ENCODE measurements at regions not wholly inside any gene's neighbourhood (a gene's known extent, or its start where the extent isn't known, plus 50 kb on each side); places are given as distances from the start of the nearest gene placed in this dataset.

DNA sequence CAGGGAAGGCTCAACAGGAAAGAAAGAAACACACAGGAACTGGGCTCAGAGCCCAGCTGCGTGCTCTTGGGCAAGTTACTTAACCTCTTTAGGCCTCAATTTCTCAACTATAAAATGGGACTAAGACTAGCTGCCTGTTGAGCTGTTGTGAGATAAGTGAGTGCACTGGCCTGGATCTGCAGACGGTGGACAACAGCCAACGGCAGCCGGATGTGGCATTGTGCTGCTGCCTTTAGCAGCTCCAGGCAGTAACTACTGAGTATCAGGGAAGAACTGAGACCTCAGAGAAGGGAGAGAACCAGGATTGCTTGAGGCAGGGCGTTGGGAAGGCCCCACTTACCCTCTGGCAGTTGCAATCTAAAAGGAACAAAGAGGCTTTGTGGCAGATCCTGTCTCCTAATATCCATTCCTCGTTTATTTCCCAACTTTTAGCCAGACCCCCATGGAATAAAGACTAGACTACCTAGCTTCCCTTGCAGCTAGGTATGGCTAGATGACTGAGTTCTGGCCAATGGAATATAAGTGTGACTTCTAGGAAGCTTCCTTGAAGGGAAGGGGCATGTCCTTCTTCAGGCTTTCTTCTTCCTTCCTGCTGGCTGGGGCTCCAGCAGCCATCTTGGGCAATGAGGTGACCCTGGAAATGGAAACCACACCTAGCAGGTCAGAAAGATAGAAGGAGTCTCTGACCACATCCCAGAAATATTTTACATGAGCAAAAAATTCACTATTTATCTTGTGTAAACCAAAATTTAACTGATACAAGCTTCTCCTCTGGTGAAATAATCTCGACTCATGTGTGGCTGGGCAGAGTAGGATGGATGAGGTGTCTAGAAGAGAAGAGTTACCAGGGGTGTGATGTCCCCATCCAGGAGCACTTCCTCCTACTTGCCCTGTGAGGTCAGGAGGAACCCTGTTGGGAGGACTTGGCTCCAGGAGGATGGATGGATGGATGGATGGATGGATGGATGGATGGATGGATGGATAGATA lies 67.6 kb downstream of the MRPL14 start:
- TF ChIP-seq, protein P1, sequence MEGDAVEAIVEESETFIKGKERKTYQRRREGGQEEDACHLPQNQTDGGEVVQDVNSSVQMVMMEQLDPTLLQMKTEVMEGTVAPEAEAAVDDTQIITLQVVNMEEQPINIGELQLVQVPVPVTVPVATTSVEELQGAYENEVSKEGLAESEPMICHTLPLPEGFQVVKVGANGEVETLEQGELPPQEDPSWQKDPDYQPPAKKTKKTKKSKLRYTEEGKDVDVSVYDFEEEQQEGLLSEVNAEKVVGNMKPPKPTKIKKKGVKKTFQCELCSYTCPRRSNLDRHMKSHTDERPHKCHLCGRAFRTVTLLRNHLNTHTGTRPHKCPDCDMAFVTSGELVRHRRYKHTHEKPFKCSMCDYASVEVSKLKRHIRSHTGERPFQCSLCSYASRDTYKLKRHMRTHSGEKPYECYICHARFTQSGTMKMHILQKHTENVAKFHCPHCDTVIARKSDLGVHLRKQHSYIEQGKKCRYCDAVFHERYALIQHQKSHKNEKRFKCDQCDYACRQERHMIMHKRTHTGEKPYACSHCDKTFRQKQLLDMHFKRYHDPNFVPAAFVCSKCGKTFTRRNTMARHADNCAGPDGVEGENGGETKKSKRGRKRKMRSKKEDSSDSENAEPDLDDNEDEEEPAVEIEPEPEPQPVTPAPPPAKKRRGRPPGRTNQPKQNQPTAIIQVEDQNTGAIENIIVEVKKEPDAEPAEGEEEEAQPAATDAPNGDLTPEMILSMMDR (IDR thresholded peaks at IDR 0.05), result no peak
- H3K9me3 Mint-ChIP-seq (ENCODE audit: low read depth), result peaks cover 5% of the 10 kb centered on the region
- H3K36me3 Mint-ChIP-seq (ENCODE audit: low read depth), result peaks cover 2% of the 10 kb centered on the region
- H3K27me3 Mint-ChIP-seq (ENCODE audit: low read depth), result no peaks in the 10 kb centered on the region
- no peak overlapping the region for H3K4me3 Mint-ChIP-seq (ENCODE audit: unreplicated experiment)
- peak overlapping the region; percentile 92 for H3K27ac Mint-ChIP-seq (ENCODE audit: unreplicated experiment)
- peaks cover 57% of the 10 kb centered on the region for H3K4me1 Mint-ChIP-seq (ENCODE audit: low read depth)
- DNase-seq (ENCODE audit: low spot score), result no peak

DNA sequence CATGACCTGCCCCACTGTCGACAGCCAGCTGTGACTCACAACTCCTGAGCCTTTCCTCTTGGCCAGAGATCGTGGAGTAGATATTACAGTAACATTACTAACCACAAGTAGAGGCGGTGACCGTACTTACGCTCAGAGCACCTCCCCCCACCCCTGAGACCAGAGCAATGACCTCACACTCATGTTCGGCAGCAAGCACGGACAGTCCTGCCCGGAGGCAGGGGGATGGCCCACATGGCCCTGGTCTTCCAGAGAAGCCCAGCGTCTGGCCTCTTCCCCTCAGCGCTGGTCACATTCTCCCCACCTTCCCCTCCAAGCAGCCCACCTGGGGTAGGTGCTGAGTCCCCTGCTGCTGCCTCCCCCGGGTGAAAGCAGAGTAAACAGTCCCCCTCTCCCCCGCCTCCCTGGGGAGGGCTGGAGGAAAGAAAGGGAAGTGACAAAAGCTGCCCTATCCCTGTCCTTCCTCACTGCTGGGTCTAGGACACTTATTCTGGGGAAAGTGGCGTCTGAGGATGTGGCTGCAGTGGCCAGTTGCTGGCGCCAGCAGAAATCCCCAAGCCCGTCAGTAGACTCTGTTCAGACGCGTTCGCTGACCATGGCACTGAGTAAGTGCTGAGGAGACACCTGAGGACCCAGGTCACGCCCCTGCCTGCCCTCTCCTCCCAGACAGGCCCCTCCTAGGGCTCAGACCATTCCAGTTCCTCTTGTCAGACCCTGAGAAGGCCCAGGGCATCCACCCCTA lies 68.5 kb downstream of the MRPL14 start:
- H3K27me3 Mint-ChIP-seq (ENCODE audit: low read depth), result no peaks in the 10 kb centered on the region
- peak overlapping the region; percentile 92 for H3K27ac Mint-ChIP-seq (ENCODE audit: unreplicated experiment)
- DNase-seq (ENCODE audit: low spot score), result no peak
- TF ChIP-seq, protein P1 (IDR thresholded peaks at IDR 0.05), result no peak
- no peak overlapping the region for H3K4me3 Mint-ChIP-seq (ENCODE audit: unreplicated experiment)
- H3K9me3 Mint-ChIP-seq (ENCODE audit: low read depth), result peaks cover 5% of the 10 kb centered on the region
- peaks cover 59% of the 10 kb centered on the region for H3K4me1 Mint-ChIP-seq (ENCODE audit: low read depth)
- peaks cover 2% of the 10 kb centered on the region for H3K36me3 Mint-ChIP-seq (ENCODE audit: low read depth)

DNA sequence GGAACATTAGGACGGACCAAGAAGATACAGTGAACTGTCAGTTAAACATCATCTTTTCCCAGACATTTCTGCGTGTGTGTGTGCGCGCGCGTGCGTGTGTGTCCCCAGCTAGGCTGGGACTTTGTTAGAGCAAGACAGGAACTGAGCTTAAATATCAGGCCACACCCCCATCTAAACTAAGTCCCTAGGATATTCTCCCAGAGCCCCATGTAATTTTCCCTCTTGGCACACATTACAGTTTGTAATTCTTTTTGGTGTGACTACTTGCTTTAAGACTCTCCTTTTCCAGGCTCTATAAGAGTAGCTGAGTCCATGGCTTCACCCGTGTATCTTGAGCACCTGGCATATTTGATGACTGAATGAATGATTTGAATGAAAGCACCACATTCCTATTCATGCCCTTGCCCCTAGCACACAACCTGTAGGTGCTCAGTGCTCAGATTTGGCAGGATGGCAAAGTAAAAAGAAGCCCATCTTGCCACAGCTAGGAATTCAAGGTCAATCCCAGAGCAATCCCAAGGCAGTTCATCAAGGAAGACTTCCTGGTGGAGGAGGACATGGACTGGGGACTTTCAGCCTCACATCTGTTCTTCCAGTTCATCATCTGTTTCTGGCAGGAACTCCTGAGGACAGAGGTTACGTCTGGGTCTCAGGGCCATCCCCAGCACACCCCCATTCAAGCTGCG lies 69.2 kb downstream of the MRPL14 start:
- Mint-ChIP-seq H3K4me1 (ENCODE audit: low read depth) (peaks cover 59% of the 10 kb centered on the region), H3K27ac (ENCODE audit: unreplicated experiment) (peak overlapping the region; percentile 92), H3K9me3 (ENCODE audit: low read depth) (peaks cover 5% of the 10 kb centered on the region), H3K27me3 (ENCODE audit: low read depth) (no peaks in the 10 kb centered on the region), H3K4me3 (ENCODE audit: unreplicated experiment) (no peak overlapping the region), H3K36me3 (ENCODE audit: low read depth) (peaks cover 2% of the 10 kb centered on the region)
- TF ChIP-seq, protein P1 (IDR thresholded peaks at IDR 0.05), result no peak
- DNase-seq (ENCODE audit: low spot score), result no peak

DNA sequence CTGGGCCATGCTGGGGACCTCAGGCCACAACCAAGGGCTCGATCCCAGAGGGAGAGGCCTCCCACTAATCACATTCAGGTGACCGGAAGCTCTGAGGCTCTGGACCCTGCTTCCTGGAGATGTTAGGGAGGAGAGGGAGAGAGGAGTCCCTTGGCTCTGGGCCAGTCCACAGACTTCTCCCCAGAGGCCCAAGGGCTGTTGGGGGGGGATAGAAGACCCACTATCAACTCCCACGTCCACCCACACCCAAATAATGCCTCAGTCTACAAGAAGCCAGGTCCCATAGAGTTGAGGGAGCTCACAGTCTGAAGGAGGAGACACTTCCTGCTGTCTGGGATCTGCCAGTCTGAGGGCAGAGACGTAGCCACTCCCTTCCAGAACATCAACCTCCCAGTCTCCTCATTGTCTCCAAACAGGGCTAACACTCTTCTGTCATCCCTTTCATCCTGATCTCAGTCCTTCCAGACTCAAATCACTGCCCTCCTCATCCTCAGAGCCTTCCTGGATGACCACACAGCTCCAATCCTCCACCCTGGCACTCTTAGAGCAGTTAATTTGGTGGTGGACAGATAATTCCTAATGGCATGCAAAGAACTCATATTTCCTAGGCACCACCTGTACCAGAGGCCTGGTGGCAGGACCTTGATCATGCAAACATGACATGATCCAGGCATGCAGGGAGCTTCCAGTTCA lies 69.9 kb downstream of the MRPL14 start:
- DNase-seq (ENCODE audit: low spot score), result no peak
- H3K4me3 Mint-ChIP-seq (ENCODE audit: unreplicated experiment), result no peak overlapping the region
- peaks cover 2% of the 10 kb centered on the region for H3K36me3 Mint-ChIP-seq (ENCODE audit: low read depth)
- peaks cover 59% of the 10 kb centered on the region for H3K4me1 Mint-ChIP-seq (ENCODE audit: low read depth)
- H3K27ac Mint-ChIP-seq (ENCODE audit: unreplicated experiment), result peak overlapping the region; percentile 92
- peaks cover 5% of the 10 kb centered on the region for H3K9me3 Mint-ChIP-seq (ENCODE audit: low read depth)
- TF ChIP-seq, protein P1 (IDR thresholded peaks at IDR 0.05), result no peak
- H3K27me3 Mint-ChIP-seq (ENCODE audit: low read depth), result no peaks in the 10 kb centered on the region

All from chondrocyte (in vitro differentiated cells).